NCI-H2196 (cell line): ENCODE measurements at regions not wholly inside any gene's neighbourhood (a gene's known extent, or its start where the extent isn't known, plus 50 kb on each side); places are given as distances from the start of the nearest gene placed in this dataset.
"Not testable (repeated sequence)": the region's sequence is repeated elsewhere in the genome, so short reads cannot be mapped to it uniquely, and the experiment has no call there.

ENCODE experiments used
- DNase-seq: peaks from one replicate; lab custom pipeline; 2025; ENCODE audit not compliant: unreplicated experiment; lab: John Stamatoyannopoulos, UW

- DNase-seq: not testable (repeated sequence)
Observed at GRCh38 chr7:27457603-27458565, 204.8 kb downstream of the HIBADH start.

GRCh38 chr7:27459021-27459730 lies 203.5 kb downstream of the HIBADH start:
- DNase-seq: no peak

- DNase-seq: no peak
Observed at GRCh38 chr7:27459731-27460053, 203.0 kb downstream of the HIBADH start.

- peak; percentile 2 for DNase-seq
Observed at GRCh38 chr7:27462575-27463270, 200.0 kb downstream of the HIBADH start.

- no peak for DNase-seq
Observed at GRCh38 chr7:27464970-27465369, 197.7 kb downstream of the HIBADH start.

GRCh38 chr7:27466703-27467102 lies 196.0 kb downstream of the HIBADH start:
- no peak for DNase-seq

GRCh38 chr7:27472043-27472442 lies 190.6 kb downstream of the HIBADH start:
- DNase-seq: no peak
